HG03045 (cell line): ENCODE measurements at regions not wholly inside any gene's neighbourhood (a gene's known extent, or its start where the extent isn't known, plus 50 kb on each side); places are given as distances from the start of the nearest gene placed in this dataset.

ENCODE experiments used
- ATAC-seq: cut with Tn5 transposase; IDR thresholded peaks from one replicate; pipeline ENCODE4 v1.9.1; 2021; ENCODE audit warnings: mild to moderate bottlenecking, moderate library complexity; ENCODE audit not compliant: unreplicated experiment

DNA sequence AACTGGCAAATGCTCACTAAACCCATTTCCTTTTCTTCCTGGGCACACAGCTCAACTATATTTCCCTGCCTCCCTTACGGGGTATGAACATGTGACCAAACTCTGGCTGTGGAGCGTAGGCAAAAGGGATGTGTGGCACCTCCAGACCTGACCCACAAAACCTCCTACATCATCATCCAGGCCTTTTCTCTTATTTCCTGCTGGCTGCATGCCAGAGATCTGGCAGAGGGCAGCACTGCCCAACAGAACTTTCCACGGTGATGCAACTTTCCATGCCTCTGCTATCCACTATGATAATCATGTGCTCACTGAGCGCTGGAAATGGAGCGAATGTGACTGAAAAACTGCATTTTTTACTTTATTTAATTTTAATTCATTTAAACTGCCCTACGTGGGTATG, 99.6 kb upstream of the CACNA1E start:
- ATAC-seq: no peak

GRCh38 chr1:181386340-181386739, 97.0 kb upstream of the CACNA1E start:
- no peak for ATAC-seq

DNA sequence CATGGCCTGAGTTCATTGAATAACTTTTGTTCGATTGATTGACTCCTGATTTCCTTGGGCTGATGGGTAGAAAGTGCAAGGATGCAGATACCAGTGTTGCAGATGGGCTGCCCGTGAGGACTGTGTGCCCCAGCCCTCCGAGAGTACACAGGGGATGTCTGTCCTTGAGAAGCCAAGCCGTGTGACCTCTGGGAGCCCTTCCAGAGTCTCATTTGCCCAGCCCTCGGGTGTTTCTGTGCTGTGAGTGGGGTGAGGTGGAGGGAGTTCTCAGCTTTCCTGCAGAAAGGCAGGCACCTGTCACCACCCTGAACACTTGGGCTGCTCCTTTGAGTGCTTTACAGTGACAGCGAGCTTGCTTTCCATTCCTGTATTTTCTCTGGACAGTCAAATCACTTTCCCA, 96.4 kb upstream of the CACNA1E start:
- no peak for ATAC-seq

DNA sequence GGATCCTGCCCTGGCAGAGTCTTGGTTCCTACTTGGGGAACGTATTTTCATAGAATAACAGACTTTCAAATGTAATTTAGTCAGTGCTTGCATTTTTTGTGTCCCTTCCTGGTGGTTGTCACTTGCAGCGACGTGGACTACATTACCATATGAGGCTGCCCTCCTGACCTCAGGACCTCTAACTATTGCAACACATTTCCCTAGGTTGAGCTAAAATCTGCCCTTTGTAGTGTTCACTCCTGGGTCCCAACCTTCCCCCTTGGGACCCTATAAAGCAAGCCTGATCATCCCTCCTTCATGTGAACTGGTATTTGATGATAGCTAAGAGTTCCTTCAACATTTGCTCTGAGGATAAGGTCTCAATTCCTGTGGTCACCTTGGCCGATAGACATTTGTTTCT, 95.6 kb upstream of the CACNA1E start:
- no peak for ATAC-seq

- ATAC-seq: no peak
These were observed 92.8 kb upstream of the CACNA1E start for GRCh38 chr1:181390410-181391077.

DNA sequence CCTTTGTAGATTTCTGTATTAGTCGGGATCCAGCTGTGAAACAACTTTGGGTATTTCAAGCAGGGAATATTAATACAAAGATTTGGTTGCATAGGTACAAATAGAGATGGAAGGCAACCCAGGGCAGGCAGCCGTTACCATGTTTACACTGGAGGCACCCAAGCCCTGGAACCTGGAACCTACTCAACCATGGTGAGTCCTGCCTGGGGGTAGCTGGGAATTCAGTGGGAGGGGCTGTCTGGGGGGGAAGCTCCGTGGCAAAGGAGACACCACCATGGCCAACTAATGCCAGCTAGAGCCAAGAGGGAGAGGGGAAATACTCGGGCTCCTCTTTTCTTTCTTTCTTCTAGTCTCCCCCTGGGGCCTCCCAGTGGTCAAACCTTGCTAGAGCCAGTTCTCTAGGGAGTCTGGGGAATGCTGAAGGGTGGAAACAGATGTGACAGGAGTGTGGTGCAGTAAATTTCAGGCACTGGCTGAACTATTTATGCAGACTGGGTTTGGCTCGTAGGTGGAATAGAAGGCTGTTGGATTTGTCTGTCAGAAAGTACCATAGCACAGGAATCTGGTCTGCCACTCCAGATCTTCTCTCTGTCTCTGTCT, 91.9 kb upstream of the CACNA1E start:
- no peak for ATAC-seq

DNA sequence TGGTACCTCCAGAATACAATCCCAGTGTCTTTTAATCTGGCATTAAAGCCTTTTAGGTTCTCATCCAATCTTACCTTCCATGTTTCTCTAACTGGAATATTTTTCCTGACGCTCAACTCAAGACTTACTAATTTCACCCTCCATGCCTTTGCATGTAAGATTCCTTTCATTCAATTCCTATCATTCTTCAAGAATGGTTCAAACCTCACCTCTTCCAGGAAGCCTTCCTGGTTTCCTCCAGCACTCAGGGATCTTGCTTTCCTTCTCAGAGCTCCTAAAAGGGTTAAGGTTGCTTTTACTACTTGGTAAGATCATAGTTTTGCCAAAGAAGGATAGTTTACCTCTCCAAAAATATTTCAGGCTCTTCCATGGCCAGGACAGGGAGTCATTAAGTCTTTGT, 91.2 kb upstream of the CACNA1E start:
- no peak for ATAC-seq

GRCh38 chr1:181392613-181393220, 90.6 kb upstream of the CACNA1E start:
- no peak for ATAC-seq

- no peak for ATAC-seq
These were observed 88.6 kb upstream of the CACNA1E start for GRCh38 chr1:181394766-181395165.

GRCh38 chr1:181396171-181396670, 87.1 kb upstream of the CACNA1E start:
- ATAC-seq: no peak

GRCh38 chr1:181396811-181397210, 86.5 kb upstream of the CACNA1E start:
- no peak for ATAC-seq

- ATAC-seq: peak; percentile 53
These were observed 85.5 kb upstream of the CACNA1E start for GRCh38 chr1:181397845-181398244.

DNA sequence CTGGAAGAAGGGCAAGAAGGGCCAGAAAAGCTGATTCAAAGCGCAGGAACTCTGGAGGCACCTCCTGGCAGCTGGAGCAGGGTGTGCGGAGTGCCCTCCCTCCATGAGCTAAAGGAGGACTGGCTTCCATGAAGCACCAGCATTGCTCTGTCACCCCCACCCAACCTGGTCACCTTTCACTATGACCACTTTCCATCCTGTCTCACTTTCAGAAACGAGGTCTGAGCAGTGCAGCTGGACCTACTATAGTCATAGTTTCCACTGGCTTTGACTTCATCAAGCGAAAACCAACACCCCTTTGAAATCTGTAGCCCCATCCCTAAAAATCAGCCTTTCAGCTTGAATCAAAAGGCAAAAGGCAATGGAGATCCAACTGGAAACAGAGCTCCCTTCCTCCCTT, 84.8 kb upstream of the CACNA1E start:
- peak; percentile 84 for ATAC-seq

GRCh38 chr1:181405584-181405983, 77.7 kb upstream of the CACNA1E start:
- ATAC-seq: no peak

- no peak for ATAC-seq
These were observed 76.3 kb upstream of the CACNA1E start for GRCh38 chr1:181406989-181407388.

- no peak for ATAC-seq
These were observed 73.3 kb upstream of the CACNA1E start for GRCh38 chr1:181409981-181410380.

DNA sequence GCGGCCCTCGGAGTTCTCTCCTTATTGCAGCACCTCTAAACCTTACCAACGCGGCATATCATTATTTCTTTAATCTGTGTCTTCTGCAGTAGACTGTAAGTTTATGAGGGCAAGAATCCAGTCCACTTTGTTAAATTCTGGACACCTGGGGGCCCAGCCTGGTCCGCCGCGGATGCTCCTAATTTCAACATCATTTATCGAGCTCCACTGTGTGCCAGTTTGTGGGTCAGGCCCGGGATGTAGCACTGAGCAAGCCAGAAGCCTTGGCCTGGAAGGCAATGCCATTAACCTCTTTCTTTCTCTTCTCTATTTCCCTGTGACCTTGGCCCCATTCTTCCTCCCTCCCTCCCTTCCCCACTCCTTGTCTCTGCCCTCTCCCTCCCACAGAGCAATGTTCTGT, 70.6 kb upstream of the CACNA1E start:
- ATAC-seq: no peak

GRCh38 chr1:181413195-181413815, 70.0 kb upstream of the CACNA1E start:
- no peak for ATAC-seq

DNA sequence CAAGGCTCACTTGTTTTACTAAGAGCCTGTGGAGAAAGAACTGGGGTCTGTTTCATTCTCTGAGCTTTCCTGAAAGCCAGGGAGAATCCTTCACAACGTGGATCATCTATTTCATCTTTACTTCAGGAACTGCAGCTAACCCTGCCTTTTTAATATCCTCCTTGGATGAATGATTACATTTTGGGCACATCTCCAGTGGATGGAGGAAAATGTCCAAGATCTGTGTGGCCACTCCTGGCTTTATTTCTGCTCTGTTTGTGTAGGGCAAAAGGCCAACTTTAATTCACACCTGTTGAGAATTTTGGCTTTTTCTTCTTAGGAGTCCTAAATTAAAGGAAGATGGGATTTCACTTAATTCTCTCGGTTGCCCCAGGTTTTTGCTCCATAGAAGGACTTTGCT, 69.5 kb upstream of the CACNA1E start:
- ATAC-seq: no peak

GRCh38 chr1:181416268-181416860, 67.0 kb upstream of the CACNA1E start:
- ATAC-seq: no peak

DNA sequence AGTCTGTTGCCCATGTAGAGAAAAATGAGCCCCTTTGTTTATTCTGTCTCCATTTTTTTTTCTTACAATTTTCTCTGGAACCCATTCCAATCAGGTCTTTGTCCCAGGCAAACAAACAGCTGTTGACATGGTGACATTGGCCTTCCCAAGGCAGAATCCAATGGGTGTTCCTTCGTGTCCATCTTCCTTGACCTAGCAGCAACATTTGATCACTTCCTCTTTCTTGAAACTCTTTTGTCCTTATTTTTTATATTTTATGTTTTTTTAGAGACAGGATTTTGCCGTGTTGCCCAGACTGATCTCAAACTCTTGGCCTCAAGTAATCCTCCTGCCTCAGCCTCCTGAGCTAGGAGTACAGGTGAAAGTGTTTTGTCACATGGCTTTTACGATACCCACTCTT, 65.4 kb upstream of the CACNA1E start:
- ATAC-seq: no peak
